D721Med (cell line): ENCODE measurements at regions not wholly inside any gene's neighbourhood (a gene's known extent, or its start where the extent isn't known, plus 50 kb on each side); places are given as distances from the start of the nearest gene placed in this dataset.

Source experiments
- DNase-seq: peaks from one replicate; pipeline ENCODE4 v3.0.0; 2011; ENCODE audit warnings: low spot score; ENCODE audit not compliant: insufficient read length
- FAIRE-seq: peaks from 2 replicates; lab custom pipeline; 2011; peaks lifted over from hg19 to GRCh38; lab: Jason Lieb, UNC
- TF ChIP-seq, protein P1 (sequence below): IDR thresholded peaks from 2 replicates; pipeline ENCODE4 v1.5.1; 2012; ENCODE audit warnings: mild to moderate bottlenecking, control low read depth; ENCODE audit not compliant: insufficient read depth; ENCODE audit errors: missing control alignments

DNA sequence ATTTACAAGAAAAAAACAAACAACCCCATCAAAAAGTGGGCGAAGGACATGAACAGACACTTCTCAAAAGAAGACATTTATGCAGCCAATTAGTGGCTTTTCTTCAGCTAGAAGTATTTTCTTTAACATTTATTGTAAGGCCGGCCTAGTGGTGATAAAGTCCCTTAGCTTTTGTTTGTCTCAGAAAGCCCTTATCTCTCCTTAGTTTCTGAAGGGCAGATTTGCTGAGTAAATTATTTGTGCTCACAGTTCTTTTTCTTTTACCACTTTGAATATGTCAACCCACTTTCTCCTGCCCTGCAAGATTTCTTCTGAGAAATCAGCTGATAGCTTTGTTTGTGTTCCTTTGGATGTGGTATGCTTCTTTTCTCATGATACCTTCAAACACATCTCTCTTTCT is 344.0 kb upstream of the SYNCRIP start:
- FAIRE-seq (no peak), DNase-seq (no peak)
- TF ChIP-seq, protein P1, sequence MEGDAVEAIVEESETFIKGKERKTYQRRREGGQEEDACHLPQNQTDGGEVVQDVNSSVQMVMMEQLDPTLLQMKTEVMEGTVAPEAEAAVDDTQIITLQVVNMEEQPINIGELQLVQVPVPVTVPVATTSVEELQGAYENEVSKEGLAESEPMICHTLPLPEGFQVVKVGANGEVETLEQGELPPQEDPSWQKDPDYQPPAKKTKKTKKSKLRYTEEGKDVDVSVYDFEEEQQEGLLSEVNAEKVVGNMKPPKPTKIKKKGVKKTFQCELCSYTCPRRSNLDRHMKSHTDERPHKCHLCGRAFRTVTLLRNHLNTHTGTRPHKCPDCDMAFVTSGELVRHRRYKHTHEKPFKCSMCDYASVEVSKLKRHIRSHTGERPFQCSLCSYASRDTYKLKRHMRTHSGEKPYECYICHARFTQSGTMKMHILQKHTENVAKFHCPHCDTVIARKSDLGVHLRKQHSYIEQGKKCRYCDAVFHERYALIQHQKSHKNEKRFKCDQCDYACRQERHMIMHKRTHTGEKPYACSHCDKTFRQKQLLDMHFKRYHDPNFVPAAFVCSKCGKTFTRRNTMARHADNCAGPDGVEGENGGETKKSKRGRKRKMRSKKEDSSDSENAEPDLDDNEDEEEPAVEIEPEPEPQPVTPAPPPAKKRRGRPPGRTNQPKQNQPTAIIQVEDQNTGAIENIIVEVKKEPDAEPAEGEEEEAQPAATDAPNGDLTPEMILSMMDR = no peak

DNA sequence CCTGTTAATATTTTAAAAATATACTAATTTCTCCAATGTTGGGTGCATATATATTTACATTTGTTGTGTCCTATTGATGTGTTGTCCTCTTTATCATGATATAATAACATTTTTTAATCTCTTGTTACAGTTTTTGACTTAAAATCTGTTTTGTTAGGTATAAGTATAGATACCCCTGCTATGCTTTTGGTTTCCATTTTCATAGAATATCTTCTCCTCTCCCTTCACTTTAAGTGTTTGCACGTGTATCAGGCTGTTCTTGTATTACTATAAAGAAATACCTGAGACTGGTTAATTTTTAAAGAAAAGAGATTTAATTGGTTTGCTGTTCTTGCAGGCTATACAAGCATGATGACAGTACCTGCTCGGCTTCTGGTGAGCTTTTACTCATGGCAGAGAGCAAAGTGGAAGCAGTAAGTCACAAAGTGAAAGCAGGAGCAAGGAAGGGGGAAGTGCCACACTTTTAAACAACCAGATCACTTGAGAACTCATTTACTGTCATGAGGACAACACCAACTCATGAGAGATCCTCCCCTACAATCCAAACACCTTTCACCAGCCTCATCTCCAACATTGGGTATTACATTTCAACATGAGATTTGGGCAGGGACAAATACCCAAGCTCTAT is 340.5 kb upstream of the SYNCRIP start:
- FAIRE-seq = no peak
- DNase-seq = no peak
- TF ChIP-seq, protein P1 = no peak

DNA sequence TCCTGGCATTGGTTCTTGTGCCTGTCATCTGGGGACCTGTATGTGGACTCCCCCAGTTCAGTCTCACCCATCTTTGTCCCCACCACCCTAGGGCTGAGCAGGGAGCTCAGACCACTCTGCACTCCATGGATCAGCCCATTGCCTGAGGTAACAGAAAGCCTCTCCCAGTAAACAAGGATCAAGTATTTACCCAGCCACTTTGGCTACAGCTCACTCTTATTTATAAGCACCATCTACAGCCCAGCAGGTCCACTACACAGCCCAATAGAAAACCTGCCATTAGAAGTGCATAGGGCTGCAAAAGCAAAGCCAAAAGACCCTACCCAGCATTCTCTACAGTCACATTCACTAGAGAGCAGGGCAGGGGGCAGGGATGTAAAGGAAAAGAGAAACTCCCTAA is 335.0 kb upstream of the SYNCRIP start:
- DNase-seq = no peak
- no peak for FAIRE-seq
- TF ChIP-seq, protein P1 = no peak

DNA sequence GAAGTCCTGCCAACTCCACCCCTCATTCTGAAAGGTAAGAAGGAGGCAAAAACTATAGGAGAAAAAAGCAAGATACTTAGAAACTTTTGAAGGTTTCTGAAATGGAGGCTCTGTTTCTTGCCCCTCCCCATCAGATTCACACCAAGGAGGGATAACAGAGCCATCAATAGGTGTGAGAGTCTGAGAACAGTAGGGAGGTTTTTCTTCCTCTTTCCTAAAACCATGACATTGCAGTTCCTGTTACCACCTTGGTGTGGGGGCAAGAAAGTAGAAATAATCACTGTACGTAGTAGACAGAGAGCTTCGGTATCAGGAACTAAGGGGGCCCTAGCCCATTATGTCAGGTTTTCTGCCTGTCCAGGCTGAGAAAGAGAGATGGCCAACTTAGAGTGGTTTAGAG is 333.3 kb upstream of the SYNCRIP start:
- TF ChIP-seq, protein P1 = no peak
- FAIRE-seq (no peak), DNase-seq (no peak)

DNA sequence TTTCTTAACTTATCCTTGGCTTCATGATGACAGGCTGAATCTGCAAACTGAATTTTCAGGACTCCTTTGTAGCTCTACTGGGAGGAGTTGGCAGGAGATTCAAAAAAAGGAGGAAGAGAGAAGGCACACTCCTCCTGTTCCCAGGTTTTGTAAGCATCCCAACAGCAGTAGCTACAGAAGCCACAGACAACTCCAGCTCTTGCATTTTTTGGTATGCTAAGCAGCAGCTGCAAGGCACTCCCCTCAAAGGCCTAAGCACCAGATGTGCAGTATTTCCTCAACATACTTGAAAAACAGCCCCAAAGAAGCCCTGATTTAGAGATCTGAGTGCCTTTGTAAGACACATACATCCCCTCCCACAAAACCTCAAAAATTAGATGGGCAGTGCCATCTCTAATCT is 328.6 kb upstream of the SYNCRIP start:
- DNase-seq = no peak
- FAIRE-seq = no peak

DNA sequence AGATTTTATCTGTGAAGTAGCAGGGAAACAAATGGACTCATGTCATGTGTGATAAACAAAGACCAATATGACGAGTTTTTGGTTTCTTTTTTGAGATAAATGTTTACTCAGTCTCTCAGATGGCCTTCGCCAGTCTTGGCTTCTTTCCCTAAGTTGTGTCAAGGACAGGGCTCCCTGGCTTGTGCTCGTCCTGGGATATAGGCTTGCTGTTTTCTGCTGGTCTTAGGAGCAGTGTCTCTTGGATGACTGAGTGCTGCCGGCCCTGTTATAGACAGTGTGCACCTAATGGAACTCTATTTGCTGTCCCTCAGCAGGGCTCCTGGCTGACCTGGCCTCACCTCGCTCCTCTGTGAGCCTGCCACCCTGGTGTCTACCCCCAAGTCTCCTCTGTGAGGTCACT is 324.1 kb upstream of the SYNCRIP start:
- TF ChIP-seq, protein P1 = no peak
- DNase-seq (no peak), FAIRE-seq (no peak)

More for the DNA sequence above, 328.6 kb upstream of the SYNCRIP start:
- TF ChIP-seq, protein P1 = no peak

DNA sequence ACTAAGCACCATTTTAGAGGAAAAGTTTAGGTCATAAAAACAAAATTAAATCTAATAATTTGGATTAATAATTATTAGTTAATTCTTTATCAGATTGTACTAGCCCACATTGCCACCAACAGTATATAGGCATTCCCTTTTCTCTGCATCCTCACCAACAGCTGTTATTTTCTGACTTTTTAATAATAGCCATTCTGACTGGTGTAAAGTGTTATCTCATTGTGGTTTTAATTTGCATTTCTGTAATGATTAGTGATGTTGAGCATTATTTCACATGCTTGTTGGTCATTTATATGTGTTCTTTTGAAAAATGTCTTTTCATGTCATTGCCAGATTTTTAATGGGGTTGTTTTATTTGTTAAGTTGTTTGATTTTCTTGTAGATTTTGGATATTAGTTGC is 319.1 kb upstream of the SYNCRIP start:
- no peak for DNase-seq
- no peak for FAIRE-seq
- TF ChIP-seq, protein P1 = no peak
